ENCODE measurements at regions not wholly inside any gene's neighbourhood (a gene's known extent, or its start where the extent isn't known, plus 50 kb on each side); places are given as distances from the start of the nearest gene placed in this dataset.

- Mint-ChIP-seq H3K9me3 (ENCODE audit: unreplicated experiment) (peaks cover 20% of the 10 kb centered on the region), H3K27ac (ENCODE audit: unreplicated experiment) (no peak overlapping the region), H3K4me3 (ENCODE audit: unreplicated experiment) (no peak overlapping the region), H3K27me3 (ENCODE audit: insufficient read depth, unreplicated experiment) (no peaks in the 10 kb centered on the region), H3K36me3 (ENCODE audit: insufficient read depth, unreplicated experiment) (no peaks in the 10 kb centered on the region), H3K4me1 (ENCODE audit: low read depth, unreplicated experiment) (peaks cover 6% of the 10 kb centered on the region)
- no peak overlapping the region for H3K4me3 ChIP-seq (ENCODE audit: low read depth, low read length)
- no peak for DNase-seq
- H3K36me3 ChIP-seq (ENCODE audit: control insufficient read depth, insufficient read depth, low read length), result no peaks in the 10 kb centered on the region
- ChIA-PET POLR2A (no interaction called here), CTCF (no interaction called here)
- no peaks in the 10 kb centered on the region for H3K9me3 ChIP-seq
- no peaks in the 10 kb centered on the region for H3K27me3 ChIP-seq (replicated peaks; ENCODE audit: control insufficient read depth, insufficient read depth, low read length)
- intact Hi-C loops (cut with micrococcal nuclease; ENCODE audit: unreplicated experiment), result no loop called here
- TF ChIP-seq, protein P1, sequence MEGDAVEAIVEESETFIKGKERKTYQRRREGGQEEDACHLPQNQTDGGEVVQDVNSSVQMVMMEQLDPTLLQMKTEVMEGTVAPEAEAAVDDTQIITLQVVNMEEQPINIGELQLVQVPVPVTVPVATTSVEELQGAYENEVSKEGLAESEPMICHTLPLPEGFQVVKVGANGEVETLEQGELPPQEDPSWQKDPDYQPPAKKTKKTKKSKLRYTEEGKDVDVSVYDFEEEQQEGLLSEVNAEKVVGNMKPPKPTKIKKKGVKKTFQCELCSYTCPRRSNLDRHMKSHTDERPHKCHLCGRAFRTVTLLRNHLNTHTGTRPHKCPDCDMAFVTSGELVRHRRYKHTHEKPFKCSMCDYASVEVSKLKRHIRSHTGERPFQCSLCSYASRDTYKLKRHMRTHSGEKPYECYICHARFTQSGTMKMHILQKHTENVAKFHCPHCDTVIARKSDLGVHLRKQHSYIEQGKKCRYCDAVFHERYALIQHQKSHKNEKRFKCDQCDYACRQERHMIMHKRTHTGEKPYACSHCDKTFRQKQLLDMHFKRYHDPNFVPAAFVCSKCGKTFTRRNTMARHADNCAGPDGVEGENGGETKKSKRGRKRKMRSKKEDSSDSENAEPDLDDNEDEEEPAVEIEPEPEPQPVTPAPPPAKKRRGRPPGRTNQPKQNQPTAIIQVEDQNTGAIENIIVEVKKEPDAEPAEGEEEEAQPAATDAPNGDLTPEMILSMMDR (IDR thresholded peaks at IDR 0.05; ENCODE audit: insufficient read depth in 1 of 2, low read depth in 1 of 2, low read length in 1 of 2, severe bottlenecking in 1 of 2, unreplicated experiment in 1 of 2), result no peak
- H3K4me1 ChIP-seq, result peaks cover 15% of the 10 kb centered on the region; the same call in 1 of the 2 replicates
- BruUV-seq (replicated peaks), result no TSS peak
Observed at GRCh38 chr5:114660791-114661190, 298.9 kb downstream of the KCNN2 start.

- no TSS peak for BruUV-seq (replicated peaks)
- Mint-ChIP-seq H3K9me3 (ENCODE audit: unreplicated experiment) (peaks cover 20% of the 10 kb centered on the region), H3K36me3 (ENCODE audit: insufficient read depth, unreplicated experiment) (no peaks in the 10 kb centered on the region), H3K4me3 (ENCODE audit: unreplicated experiment) (no peak overlapping the region), H3K4me1 (ENCODE audit: low read depth, unreplicated experiment) (peaks cover 6% of the 10 kb centered on the region), H3K27me3 (ENCODE audit: insufficient read depth, unreplicated experiment) (no peaks in the 10 kb centered on the region), H3K27ac (ENCODE audit: unreplicated experiment) (no peak overlapping the region)
- H3K4me3 ChIP-seq (ENCODE audit: low read depth, low read length), result no peak overlapping the region
- CTCF ChIA-PET, result interaction anchor here (0.7 kb wide), 2 partner anchors 59 to 589 kb away, joined by 3 to 5 read pairs; no protein-coding TSS in a partner anchor
- TF ChIP-seq, protein P1 (IDR thresholded peaks at IDR 0.05; ENCODE audit: insufficient read depth in 1 of 2, low read depth in 1 of 2, low read length in 1 of 2, severe bottlenecking in 1 of 2, unreplicated experiment in 1 of 2), result no peak
- peaks cover 15% of the 10 kb centered on the region; the same call in 1 of the 2 replicates for H3K4me1 ChIP-seq
- intact Hi-C loops (cut with micrococcal nuclease; ENCODE audit: unreplicated experiment), result no loop called here
- H3K9me3 ChIP-seq, result no peaks in the 10 kb centered on the region
- no peaks in the 10 kb centered on the region for H3K36me3 ChIP-seq (ENCODE audit: control insufficient read depth, insufficient read depth, low read length)
- H3K27me3 ChIP-seq (replicated peaks; ENCODE audit: control insufficient read depth, insufficient read depth, low read length), result no peaks in the 10 kb centered on the region
- POLR2A ChIA-PET, result no interaction called here
- DNase-seq, result no peak
Observed at GRCh38 chr5:114658194-114658593, 296.3 kb downstream of the KCNN2 start.

- H3K36me3 Mint-ChIP-seq (ENCODE audit: insufficient read depth, unreplicated experiment), result no peaks in the 10 kb centered on the region
- H3K27me3 Mint-ChIP-seq (ENCODE audit: insufficient read depth, unreplicated experiment), result no peaks in the 10 kb centered on the region
- peaks cover 6% of the 10 kb centered on the region for H3K4me1 Mint-ChIP-seq (ENCODE audit: low read depth, unreplicated experiment)
- no TSS peak for BruUV-seq (replicated peaks)
- intact Hi-C loops (cut with micrococcal nuclease; ENCODE audit: unreplicated experiment), result no loop called here
- Histone ChIP-seq H3K36me3 (ENCODE audit: control insufficient read depth, insufficient read depth, low read length) (no peaks in the 10 kb centered on the region), H3K9me3 (no peaks in the 10 kb centered on the region), H3K4me1 (peaks cover 15% of the 10 kb centered on the region; the same call in 1 of the 2 replicates), H3K27me3 (replicated peaks; ENCODE audit: control insufficient read depth, insufficient read depth, low read length) (no peaks in the 10 kb centered on the region), H3K4me3 (ENCODE audit: low read depth, low read length) (no peak overlapping the region)
- DNase-seq, result no peak
- TF ChIP-seq, protein P1 (IDR thresholded peaks at IDR 0.05; ENCODE audit: insufficient read depth in 1 of 2, low read depth in 1 of 2, low read length in 1 of 2, severe bottlenecking in 1 of 2, unreplicated experiment in 1 of 2), result no peak
- CTCF ChIA-PET, result interaction anchor here (0.7 kb wide), 1 partner anchor 59 kb away, joined by 3 read pairs; no protein-coding TSS in a partner anchor
- H3K27ac Mint-ChIP-seq (ENCODE audit: unreplicated experiment), result no peak overlapping the region
- POLR2A ChIA-PET, result no interaction called here
- H3K4me3 Mint-ChIP-seq (ENCODE audit: unreplicated experiment), result no peak overlapping the region
- peaks cover 18% of the 10 kb centered on the region for H3K9me3 Mint-ChIP-seq (ENCODE audit: unreplicated experiment)
Observed at GRCh38 chr5:114657342-114658130, 295.7 kb downstream of the KCNN2 start.
